Ovary (tissue), 3 donors: ENCODE measurements at regions not wholly inside any gene's neighbourhood (a gene's known extent, or its start where the extent isn't known, plus 50 kb on each side); places are given as distances from the start of the nearest gene placed in this dataset.

ENCODE experiments used
- CTCF ChIP-seq, 3 donors: fragments of 450-650 bp in 2 of 3; fragments of 200-600 bp in 1 of 3; IDR thresholded peaks; one replicate each; pipeline versions ENCODE4 v1.5.1 to v1.8.0; 2016 to 2022; ENCODE audit warnings: antibody characterized with exemption in 3 of 3, mild to moderate bottlenecking in 1 of 3
- POLR2A ChIP-seq: fragments of 450-650 bp; IDR thresholded peaks from one replicate; pipeline ENCODE4 v1.6.1; 2017; ENCODE audit warnings: antibody characterized with exemption, mild to moderate bottlenecking, moderate library complexity
- donor health status: DM: no; HTN: no; CAD: no.

GRCh38 chr1:191739544-191739943 is 418.7 kb upstream of the RGS18 start:
- TF ChIP-seq CTCF (IDR thresholded peaks at IDR 0.05), result no peak
- no peak for TF ChIP-seq POLR2A
